ENCODE measurements at regions not wholly inside any gene's neighbourhood (a gene's known extent, or its start where the extent isn't known, plus 50 kb on each side); places are given as distances from the start of the nearest gene placed in this dataset.

DNA sequence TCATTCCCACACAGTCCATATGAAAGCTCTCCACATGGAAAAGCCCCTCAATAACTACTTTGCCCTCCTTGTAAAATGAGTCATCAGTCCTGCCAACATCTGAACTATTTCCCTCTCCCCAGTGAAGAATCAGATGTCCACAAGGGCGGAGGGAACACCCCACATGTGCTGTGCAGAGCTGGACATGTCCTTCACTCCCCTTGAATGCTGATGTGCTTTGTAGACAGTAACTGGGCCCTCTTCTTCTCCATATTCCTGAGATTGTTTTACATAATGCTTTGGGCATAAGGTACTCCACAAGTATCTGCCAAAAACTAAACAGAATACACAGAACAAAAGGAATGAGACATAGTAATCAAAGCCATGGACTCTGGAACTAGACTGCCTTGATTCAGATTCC lies 879.4 kb downstream of the BCL11A start:
- no peak for ATAC-seq
- TF ChIP-seq OSR1 (CRISPR knock-in tag; IDR thresholded peaks at IDR 0.05): no peak
- no peak for TF ChIP-seq GLIS3 (CRISPR knock-in tag; IDR thresholded peaks at IDR 0.05)
- TF ChIP-seq, protein P1, sequence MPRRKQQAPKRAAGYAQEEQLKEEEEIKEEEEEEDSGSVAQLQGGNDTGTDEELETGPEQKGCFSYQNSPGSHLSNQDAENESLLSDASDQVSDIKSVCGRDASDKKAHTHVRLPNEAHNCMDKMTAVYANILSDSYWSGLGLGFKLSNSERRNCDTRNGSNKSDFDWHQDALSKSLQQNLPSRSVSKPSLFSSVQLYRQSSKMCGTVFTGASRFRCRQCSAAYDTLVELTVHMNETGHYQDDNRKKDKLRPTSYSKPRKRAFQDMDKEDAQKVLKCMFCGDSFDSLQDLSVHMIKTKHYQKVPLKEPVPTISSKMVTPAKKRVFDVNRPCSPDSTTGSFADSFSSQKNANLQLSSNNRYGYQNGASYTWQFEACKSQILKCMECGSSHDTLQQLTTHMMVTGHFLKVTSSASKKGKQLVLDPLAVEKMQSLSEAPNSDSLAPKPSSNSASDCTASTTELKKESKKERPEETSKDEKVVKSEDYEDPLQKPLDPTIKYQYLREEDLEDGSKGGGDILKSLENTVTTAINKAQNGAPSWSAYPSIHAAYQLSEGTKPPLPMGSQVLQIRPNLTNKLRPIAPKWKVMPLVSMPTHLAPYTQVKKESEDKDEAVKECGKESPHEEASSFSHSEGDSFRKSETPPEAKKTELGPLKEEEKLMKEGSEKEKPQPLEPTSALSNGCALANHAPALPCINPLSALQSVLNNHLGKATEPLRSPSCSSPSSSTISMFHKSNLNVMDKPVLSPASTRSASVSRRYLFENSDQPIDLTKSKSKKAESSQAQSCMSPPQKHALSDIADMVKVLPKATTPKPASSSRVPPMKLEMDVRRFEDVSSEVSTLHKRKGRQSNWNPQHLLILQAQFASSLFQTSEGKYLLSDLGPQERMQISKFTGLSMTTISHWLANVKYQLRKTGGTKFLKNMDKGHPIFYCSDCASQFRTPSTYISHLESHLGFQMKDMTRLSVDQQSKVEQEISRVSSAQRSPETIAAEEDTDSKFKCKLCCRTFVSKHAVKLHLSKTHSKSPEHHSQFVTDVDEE (CRISPR knock-in tag; IDR thresholded peaks at IDR 0.05): no peak
- TF ChIP-seq, protein P2, sequence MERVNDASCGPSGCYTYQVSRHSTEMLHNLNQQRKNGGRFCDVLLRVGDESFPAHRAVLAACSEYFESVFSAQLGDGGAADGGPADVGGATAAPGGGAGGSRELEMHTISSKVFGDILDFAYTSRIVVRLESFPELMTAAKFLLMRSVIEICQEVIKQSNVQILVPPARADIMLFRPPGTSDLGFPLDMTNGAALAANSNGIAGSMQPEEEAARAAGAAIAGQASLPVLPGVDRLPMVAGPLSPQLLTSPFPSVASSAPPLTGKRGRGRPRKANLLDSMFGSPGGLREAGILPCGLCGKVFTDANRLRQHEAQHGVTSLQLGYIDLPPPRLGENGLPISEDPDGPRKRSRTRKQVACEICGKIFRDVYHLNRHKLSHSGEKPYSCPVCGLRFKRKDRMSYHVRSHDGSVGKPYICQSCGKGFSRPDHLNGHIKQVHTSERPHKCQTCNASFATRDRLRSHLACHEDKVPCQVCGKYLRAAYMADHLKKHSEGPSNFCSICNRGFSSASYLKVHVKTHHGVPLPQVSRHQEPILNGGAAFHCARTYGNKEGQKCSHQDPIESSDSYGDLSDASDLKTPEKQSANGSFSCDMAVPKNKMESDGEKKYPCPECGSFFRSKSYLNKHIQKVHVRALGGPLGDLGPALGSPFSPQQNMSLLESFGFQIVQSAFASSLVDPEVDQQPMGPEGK (CRISPR knock-in tag; IDR thresholded peaks at IDR 0.05; ENCODE audit: borderline replicate concordance): no peak
- TF ChIP-seq CSDC2 (CRISPR knock-in tag; IDR thresholded peaks at IDR 0.05): no peak
- TF ChIP-seq ZNF8 (CRISPR knock-in tag; IDR thresholded peaks at IDR 0.05): no peak
- no peak for TF ChIP-seq PPARA (CRISPR knock-in tag; IDR thresholded peaks at IDR 0.05; ENCODE audit: borderline replicate concordance)

GRCh38 chr2:59665021-59665420 lies 888.4 kb downstream of the BCL11A start:
- no peak for TF ChIP-seq CREB5 (CRISPR knock-in tag; IDR thresholded peaks at IDR 0.05; ENCODE audit: low read depth)
- TF ChIP-seq TCF4 (CRISPR knock-in tag; IDR thresholded peaks at IDR 0.05; ENCODE audit: borderline replicate concordance): no peak
- no peak for TF ChIP-seq ESRRG (CRISPR knock-in tag; IDR thresholded peaks at IDR 0.05)
- no peak for TF ChIP-seq ZC3H10 (CRISPR knock-in tag; IDR thresholded peaks at IDR 0.05)
- no peak for TF ChIP-seq ISL1 (CRISPR knock-in tag; IDR thresholded peaks at IDR 0.05)
- TF ChIP-seq, protein P1 (CRISPR knock-in tag; IDR thresholded peaks at IDR 0.05): no peak
- TF ChIP-seq ZFP3 (CRISPR knock-in tag; IDR thresholded peaks at IDR 0.05): no peak
- TF ChIP-seq RARB (CRISPR knock-in tag; IDR thresholded peaks at IDR 0.05): no peak
- no peak for TF ChIP-seq OSR1 (CRISPR knock-in tag; IDR thresholded peaks at IDR 0.05)
- TF ChIP-seq ARNTL (CRISPR knock-in tag; IDR thresholded peaks at IDR 0.05; ENCODE audit: borderline replicate concordance, low read depth): no peak
- ATAC-seq: no peak

DNA sequence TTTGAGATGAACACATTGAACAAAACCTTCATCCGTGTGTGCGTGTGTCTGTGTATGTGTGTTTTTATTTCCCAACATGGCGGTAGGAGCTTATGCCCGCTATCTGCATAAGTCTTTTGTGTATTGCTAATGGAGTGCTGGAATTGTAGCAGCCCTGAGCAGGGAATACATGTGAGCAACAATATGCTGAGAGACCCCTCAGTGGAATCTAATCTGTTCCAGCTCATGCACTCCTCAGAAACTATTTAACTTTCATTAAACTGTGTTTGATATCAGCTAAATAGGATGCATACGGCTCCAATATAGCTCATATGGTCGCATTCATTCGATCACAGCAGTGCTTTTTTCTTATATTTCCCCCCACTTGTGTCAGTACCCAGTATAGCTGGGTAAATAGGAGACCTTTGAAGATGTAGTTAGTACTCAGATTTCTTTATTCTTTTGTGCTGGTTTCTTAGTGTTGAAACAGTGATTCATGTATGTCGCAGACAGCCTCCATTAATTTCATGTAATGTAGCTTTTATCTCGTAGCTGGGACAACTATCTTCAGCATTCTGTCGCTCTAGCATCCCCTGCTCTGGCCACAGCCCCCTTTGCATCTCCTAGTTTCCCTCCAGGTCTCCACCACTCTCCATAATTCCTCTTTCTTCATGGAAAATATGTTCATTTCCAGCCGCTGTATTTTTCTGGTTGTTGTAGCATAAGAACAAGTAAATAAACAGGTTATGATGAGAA lies 891.2 kb downstream of the BCL11A start:
- TF ChIP-seq PPARA (CRISPR knock-in tag; IDR thresholded peaks at IDR 0.05; ENCODE audit: borderline replicate concordance) (no peak), ISL1 (CRISPR knock-in tag; IDR thresholded peaks at IDR 0.05) (no peak), RARB (CRISPR knock-in tag; IDR thresholded peaks at IDR 0.05) (no peak), ZNF565 (CRISPR knock-in tag; conservative IDR thresholded peaks at IDR 0.05; ENCODE audit: low read depth) (no peak), SNAI2 (CRISPR knock-in tag; IDR thresholded peaks at IDR 0.05) (no peak)
- TF ChIP-seq, protein P3, sequence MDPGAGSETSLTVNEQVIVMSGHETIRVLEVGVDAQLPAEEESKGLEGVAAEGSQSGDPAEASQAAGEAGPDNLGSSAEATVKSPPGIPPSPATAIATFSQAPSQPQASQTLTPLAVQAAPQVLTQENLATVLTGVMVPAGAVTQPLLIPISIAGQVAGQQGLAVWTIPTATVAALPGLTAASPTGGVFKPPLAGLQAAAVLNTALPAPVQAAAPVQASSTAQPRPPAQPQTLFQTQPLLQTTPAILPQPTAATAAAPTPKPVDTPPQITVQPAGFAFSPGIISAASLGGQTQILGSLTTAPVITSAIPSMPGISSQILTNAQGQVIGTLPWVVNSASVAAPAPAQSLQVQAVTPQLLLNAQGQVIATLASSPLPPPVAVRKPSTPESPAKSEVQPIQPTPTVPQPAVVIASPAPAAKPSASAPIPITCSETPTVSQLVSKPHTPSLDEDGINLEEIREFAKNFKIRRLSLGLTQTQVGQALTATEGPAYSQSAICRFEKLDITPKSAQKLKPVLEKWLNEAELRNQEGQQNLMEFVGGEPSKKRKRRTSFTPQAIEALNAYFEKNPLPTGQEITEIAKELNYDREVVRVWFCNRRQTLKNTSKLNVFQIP (CRISPR knock-in tag; IDR thresholded peaks at IDR 0.05; ENCODE audit: borderline replicate concordance, low read depth): no peak
- TF ChIP-seq, protein P2 (CRISPR knock-in tag; IDR thresholded peaks at IDR 0.05; ENCODE audit: borderline replicate concordance): no peak
- ATAC-seq: no peak
